ENCODE measurements at regions not wholly inside any gene's neighbourhood (a gene's known extent, or its start where the extent isn't known, plus 50 kb on each side); places are given as distances from the start of the nearest gene placed in this dataset.

DNA sequence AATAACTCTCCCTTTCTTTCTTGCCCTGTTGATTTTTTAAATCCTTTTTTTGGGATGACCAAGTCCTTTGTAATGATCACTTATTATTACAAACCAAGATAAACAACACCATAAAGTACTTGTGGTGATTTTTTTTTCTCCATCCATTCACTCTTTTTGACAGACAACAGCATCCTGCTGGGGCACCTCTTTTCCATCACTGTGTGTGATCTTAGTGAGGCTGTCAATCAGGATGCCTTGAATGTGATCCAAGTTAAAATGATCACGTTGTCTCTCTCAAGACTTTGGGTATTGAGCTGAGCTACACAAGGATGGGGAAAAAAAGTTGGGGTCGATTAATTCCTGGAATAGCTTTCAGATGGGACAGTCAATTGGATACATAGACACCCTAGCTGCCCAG lies 73.6 kb upstream of the PPP2R2B start:
- no peak for TF ChIP-seq GATA3 (IDR thresholded peaks at IDR 0.05; ENCODE audit: low read depth, low read length)
- no peak for TF ChIP-seq GATA2 (IDR thresholded peaks at IDR 0.05; ENCODE audit: low read depth, low read length)

All from SH-SY5Y (cell line).